ENCODE measurements at regions not wholly inside any gene's neighbourhood (a gene's known extent, or its start where the extent isn't known, plus 50 kb on each side); places are given as distances from the start of the nearest gene placed in this dataset.

GRCh38 chr1:214912127-214912526 is 170.4 kb upstream of the KCNK2 start:
- CTCF ChIA-PET = no interaction called here
- Histone ChIP-seq H3K9me3 (ENCODE audit: control insufficient read depth, insufficient read depth, low read length) (no peaks in the 10 kb centered on the region), H2BK15ac (ENCODE audit: low read depth, low read length) (no peak overlapping the region), H2AK5ac (ENCODE audit: low read depth, low read length) (no peak overlapping the region), H2AFZ (replicated peaks; ENCODE audit: low read length, poor library complexity) (peak overlapping the region; percentile 2), H4K91ac (ENCODE audit: insufficient read depth, low read depth, low read length) (no peak overlapping the region), H3K4ac (ENCODE audit: low read depth, low read length) (no peak overlapping the region), H3K27me3 (ENCODE audit: control insufficient read depth, insufficient read depth, low read length) (no peaks in the 10 kb centered on the region), H3K27ac (ENCODE audit: insufficient read depth, low read length) (no peak overlapping the region), H2BK5ac (ENCODE audit: low read depth, low read length, poor library complexity, severe bottlenecking) (no peak overlapping the region), H3K4me2 (ENCODE audit: low read depth, low read length) (no peak overlapping the region), H2BK20ac (ENCODE audit: low read depth, low read length) (no peak overlapping the region), H3K23ac (ENCODE audit: low read depth, low read length) (no peak overlapping the region), H4K8ac (ENCODE audit: low read depth in 2 of 2, low read length in 2 of 2) (no peak overlapping the region), H2AK9ac (replicated peaks; ENCODE audit: low read depth, low read length, poor library complexity) (no peak overlapping the region), H4K20me1 (ENCODE audit: insufficient read depth, low read length) (no peaks in the 10 kb centered on the region), H3K56ac (ENCODE audit: extremely low read depth, insufficient read depth, low read length) (no peak overlapping the region), H3K36me3 (ENCODE audit: control insufficient read depth, insufficient read depth, low read length) (no peaks in the 10 kb centered on the region), H3K18ac (ENCODE audit: low read depth, low read length) (no peak overlapping the region), H3K79me1 (ENCODE audit: low read depth in 1 of 2, low read length in 2 of 2) (no peaks in the 10 kb centered on the region), H3K4me1 (ENCODE audit: control insufficient read depth, insufficient read depth, low read length) (no peaks in the 10 kb centered on the region), H3K14ac (replicated peaks; ENCODE audit: low read depth, low read length) (no peak overlapping the region), H4K5ac (ENCODE audit: low read depth, low read length) (no peak overlapping the region), H3K9ac (ENCODE audit: low read depth, low read length) (no peak overlapping the region), H3K9me1 (ENCODE audit: insufficient read depth, low read length) (peaks cover 2% of the 10 kb centered on the region; the same call in 1 of the 2 replicates), H2BK120ac (ENCODE audit: low read depth, low read length) (no peak overlapping the region), H3K4me3 (ENCODE audit: insufficient read depth, low read depth, low read length) (no peak overlapping the region)
- dilution Hi-C loops (cut with HindIII; ENCODE audit: low sequenced_read_pairs, unreplicated experiment) (no loop called here), intact Hi-C loops (cut with micrococcal nuclease) (no loop called here), in situ Hi-C loops (cut with MboI; ENCODE audit: low sequenced_read_pairs) (no loop called here)
- TF ChIP-seq RAD21 (IDR thresholded peaks at IDR 0.05; ENCODE audit: low read length) (no peak), ELK1 (IDR thresholded peaks at IDR 0.05; ENCODE audit: borderline replicate concordance, low read depth, low read length) (no peak), MAZ (IDR thresholded peaks at IDR 0.05; ENCODE audit: borderline replicate concordance, low read depth, low read length) (no peak), CHD1 (IDR thresholded peaks at IDR 0.05; ENCODE audit: low read depth, low read length) (no peak), USF2 (IDR thresholded peaks at IDR 0.05; ENCODE audit: low read depth, low read length) (no peak), POLR2A (IDR thresholded peaks at IDR 0.05; ENCODE audit: low read depth, low read length) (no peak), FOS (IDR thresholded peaks at IDR 0.05; ENCODE audit: low read depth, low read length) (no peak), NFE2L2 (IDR thresholded peaks at IDR 0.05; ENCODE audit: low read depth, low read length) (no peak), CTCF (conservative IDR thresholded peaks at IDR 0.05; ENCODE audit: low read depth, low read length) (no peak), RFX5 (IDR thresholded peaks at IDR 0.05; ENCODE audit: low read depth, low read length) (no peak)
- POLR2A ChIA-PET (ENCODE audit: unreplicated experiment) = no interaction called here
- no peak for ATAC-seq (ENCODE audit: low read depth)
- WGBS, 2 experiments (ENCODE audit: extremely low coverage in 2 of 2, insufficient read length in 1 of 2) = 80% methylated on average over 1 of the region's 8 CpGs; no CpG with 5 or more reads in 1 of the 2 experiments
- no TSS peak for BruUV-seq (replicated peaks)
- DNase-seq = no peak

All from IMR-90 (cell line).